Activated CD4-positive, alpha-beta T cell treated with anti-CD3 and anti-CD28 coated beads, Interleukin-10, Interleukin-2, amounts not matched to agents 100 ng/mL and 50 ng/mL, durations not matched to agents 16 hours and 8 hours (primary cell): ENCODE measurements at regions not wholly inside any gene's neighbourhood (a gene's known extent, or its start where the extent isn't known, plus 50 kb on each side); places are given as distances from the start of the nearest gene placed in this dataset.
"Not testable (repeated sequence)": the region's sequence is repeated elsewhere in the genome, so short reads cannot be mapped to it uniquely, and the experiment has no call there.

Experiments
- DNase-seq: peaks from one replicate; pipeline ENCODE4 v3.0.0-alpha.2; 2020

DNA sequence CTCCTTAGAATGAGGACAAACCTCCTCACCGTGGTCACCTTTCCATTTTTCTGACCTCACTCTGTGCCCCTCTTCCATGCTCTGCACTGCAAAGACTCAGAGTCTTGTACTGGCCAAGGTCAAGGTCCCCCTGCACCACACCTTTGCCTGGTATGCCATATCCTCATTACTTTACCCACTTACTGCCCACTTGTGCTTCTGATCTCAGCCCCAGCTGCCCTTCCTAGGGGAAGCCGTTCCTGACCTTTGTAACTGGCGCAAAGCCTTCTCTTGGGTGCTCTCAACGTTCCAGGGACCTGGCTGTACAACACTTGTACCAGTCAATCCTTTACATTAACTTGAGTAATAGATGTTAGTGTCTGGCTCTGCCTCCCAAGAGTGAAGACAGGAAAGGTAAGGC is 256.0 kb downstream of the SV2B start:
- no peak for DNase-seq

DNA sequence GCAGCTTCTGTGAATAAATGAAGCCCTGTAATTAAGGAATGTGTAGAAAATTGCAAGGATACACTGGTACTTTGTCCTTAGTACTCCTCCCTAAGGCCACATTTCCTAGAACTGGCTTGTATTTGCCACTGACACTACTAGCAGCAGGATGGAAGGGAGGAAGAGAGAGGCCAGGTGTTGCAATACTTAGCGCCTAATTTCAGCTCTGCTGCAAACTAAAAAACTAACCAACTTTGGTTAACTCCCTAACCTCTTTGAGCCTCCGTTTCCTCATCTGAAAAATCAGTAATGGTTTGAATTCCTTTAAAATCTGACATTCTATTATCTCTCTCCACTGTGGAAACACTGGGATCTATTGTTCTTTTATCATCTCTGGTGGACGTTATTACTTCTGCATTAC is 257.0 kb downstream of the SV2B start:
- no peak for DNase-seq

GRCh38 chr15:91357486-91357885 is 257.4 kb downstream of the SV2B start:
- no peak for DNase-seq

- DNase-seq = no peak
Measured at GRCh38 chr15:91358405-91358804, 258.3 kb downstream of the SV2B start.

DNA sequence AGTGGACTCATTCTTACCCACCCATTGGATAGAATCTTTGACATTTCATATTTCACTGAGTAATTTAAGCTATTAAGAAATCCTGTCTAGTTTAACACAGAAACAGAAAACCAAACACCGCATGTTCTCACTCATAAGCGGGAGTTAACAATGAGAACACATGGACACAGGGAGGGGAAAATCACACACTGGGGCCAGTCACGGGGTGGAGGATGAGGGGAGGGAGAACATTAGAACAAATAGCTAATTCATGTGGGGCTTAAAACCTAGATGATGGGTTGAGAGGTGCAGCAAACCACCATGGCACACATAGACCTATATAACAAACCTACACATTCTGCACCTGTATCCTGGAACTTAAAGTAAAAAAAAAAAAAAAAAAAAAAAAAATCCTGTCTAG is 261.6 kb downstream of the SV2B start:
- DNase-seq = not testable (repeated sequence)

DNA sequence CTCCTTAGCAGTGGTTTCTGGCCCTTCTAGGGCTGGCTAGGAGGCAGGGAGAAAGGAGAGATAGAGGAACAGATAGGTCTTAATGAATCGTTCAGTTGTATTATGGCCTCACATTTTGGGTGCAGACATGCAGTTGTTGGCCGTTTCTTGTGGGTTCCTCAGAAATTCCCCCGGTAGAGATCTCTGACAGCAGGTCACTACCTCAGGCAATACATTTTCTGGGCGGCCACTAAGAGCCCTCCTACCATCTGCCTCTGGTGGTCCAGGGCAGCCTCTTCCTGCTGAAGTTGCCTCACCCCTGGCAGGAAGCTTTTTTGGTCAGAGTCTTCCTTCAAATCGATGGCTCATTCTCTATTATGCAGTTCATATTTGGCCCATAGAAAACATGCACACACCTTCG is 266.1 kb downstream of the SV2B start:
- no peak for DNase-seq

GRCh38 chr15:91368611-91369010 is 268.6 kb downstream of the SV2B start:
- DNase-seq = no peak

GRCh38 chr15:91369823-91370222 is 269.8 kb downstream of the SV2B start:
- DNase-seq = no peak

DNA sequence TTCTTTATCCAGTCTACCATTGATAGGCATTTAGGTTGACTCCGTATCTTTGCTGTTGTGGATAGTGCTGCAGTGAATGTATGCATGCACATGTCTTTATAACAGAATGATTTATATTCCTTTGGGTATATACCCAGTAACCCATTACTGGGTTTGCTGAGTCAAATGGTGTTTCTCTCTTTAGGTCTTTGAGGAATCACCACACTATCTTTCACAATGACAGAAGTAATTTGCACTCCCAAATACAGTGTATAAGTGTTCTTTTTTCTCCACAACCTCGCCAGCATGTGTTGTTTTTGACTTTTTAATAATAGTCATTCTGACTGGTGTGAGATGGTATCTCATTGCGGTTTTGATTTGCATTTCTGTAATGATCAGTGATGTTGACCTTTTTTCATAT is 271.3 kb downstream of the SV2B start:
- DNase-seq = not testable (repeated sequence)

DNA sequence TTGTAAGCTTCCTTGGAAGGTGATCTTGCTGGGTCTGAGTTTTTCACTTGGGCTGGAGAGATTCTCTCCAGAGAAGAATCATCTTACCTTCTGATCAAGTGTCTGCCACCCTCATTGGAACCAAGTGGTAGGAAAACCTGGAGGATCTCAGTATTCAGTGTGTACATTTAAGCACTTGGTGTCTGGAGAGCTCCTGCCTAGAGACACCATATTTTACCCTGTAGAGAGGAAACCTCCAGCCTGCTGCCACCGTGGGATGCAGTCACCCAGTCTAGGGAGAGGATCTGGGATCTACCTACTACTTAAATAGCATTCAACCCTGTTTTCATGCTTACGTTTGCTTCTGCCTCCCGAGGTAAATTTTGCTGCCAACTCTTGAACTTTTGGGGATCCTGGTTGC is 274.3 kb downstream of the SV2B start:
- DNase-seq = no peak

GRCh38 chr15:91376038-91376437 is 276.0 kb downstream of the SV2B start:
- DNase-seq = no peak

- DNase-seq = no peak
Measured at GRCh38 chr15:91380114-91380513, 280.1 kb downstream of the SV2B start.

GRCh38 chr15:91383532-91383931 is 283.5 kb downstream of the SV2B start:
- no peak for DNase-seq

DNA sequence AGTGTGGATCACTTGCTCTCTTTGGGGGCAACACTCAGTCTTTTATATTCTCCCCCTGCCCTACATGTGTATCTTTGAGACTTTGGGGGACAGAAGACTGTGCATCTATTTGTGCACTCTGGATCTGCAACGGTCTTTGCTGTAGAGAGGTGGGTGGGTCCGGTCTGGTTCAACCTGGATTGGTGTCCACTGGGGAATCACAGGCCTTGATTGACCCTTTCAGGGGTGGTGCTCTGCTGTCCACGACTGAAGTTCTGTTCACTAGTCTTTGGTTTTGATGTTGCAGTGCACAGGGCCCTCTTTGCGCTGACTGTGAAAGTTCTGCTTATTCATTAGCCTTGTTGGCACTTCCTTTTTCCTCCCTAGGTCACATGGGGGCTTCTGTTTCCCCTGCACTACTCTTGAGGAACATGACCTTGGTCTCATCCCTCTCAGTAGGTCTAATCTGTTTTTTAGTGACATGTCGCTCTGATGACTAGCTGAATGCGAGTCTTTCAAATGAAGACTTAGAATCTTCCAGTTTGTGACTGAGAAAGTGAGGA is 284.2 kb downstream of the SV2B start:
- DNase-seq = no peak

DNA sequence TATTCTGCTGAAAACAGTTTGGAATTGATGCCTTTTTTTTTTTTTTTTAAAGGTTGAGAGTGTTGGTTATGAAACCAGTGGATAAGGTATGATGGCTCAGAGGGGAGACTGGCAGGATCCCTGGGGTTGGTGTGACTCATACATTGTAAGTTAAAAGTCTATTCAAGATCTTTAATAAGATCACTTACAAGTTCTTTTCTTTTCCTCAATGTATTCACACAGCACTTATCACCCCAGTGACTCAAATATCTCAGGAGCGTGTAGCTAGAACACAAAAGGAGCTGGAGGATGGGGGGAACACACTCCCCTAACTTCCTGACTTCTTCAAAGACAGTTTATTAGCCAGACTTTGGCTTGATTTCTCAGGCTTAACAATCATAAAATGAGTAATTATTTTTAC is 285.3 kb downstream of the SV2B start:
- no peak for DNase-seq

DNA sequence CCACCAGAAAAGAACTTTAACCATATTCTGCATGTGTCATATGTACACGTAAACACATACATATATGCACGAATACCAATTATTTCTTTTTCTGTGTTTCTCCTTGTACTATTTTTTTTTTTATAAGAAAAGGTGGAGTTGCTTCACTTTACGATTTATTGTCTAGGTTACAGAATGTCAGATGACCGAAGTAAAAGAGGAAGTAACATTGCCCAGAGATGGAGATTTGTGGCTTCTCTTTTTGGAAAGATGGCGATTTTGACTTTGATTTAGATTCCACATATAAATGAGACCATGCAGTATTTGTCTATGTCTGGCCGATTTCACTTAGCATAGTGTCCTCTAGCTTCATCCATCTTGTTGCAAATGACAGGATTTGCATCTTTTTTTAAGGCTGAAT is 293.1 kb downstream of the SV2B start:
- DNase-seq = no peak

GRCh38 chr15:91400481-91400880 is 300.4 kb downstream of the SV2B start:
- DNase-seq = no peak

DNA sequence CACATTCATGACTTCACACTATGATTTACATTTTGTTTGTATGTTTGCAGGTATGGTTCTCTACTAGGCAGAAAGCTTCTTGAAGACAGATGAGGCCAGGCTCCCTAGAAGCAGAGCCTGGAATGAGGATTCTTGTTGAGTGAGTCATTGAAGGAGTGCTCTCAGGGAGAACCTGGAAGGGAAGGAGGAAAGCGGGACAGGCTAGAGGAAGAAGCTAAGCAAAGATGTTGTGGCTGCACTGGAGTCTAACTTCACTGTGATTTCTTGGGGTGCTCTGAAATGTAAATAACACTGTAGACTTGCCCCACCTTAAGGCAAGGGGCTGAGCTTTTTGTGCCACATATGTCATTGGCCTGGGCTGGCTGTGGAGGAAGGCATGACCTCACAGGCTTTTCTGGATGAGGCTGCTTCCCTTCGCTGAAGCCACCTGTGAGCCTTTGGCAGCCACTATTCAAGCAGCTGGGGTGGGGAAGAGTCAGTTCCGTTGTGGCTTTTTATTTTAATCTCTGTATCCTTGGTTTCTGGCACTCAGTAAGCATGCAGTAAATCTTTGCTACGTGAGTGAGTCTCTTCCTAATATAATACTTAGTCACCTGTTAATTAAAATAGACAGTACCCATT is 307.3 kb downstream of the SV2B start:
- no peak for DNase-seq

- no peak for DNase-seq
Measured at GRCh38 chr15:91408476-91409076, 308.5 kb downstream of the SV2B start.

- DNase-seq = no peak
Measured at GRCh38 chr15:91409387-91409786, 309.3 kb downstream of the SV2B start.

DNA sequence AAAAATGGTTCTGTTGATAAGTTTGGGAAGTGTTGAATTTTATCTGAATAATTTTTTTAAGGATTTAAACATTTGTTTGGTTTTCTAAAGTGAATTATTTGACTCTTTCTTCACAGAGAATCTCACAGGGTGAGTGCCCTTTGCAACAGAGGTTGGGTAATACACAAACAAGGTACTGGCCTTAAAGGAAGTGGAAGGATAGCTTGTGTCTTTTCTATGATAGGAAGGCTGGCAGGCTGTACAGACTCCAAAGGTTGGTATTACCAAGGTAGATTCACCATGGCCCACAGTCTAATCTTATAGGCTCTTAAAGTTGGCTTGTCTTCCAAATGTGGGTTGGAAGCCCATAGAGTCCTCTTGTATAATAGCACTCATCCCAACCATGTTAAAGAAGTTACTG is 311.5 kb downstream of the SV2B start:
- DNase-seq = no peak

- no peak for DNase-seq
Measured at GRCh38 chr15:91412138-91412928, 312.3 kb downstream of the SV2B start.

DNA sequence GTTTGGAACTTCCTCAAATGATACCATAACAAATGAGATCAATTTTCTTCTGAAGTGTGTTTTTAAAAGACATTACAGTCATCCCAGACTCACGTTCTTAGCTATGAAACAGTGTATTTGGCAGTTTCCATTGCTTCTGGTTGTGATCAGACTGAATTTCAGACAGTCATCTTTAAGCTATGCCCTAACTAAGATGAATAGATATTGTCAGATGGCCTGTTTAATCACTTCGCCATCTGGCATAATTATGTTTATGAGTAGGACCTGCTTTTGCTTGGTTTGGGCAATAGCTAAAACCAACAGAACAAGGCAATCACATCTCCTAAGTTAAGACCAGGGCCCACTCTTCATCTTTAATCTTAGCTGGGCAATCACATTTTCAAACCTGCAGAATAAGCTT is 313.1 kb downstream of the SV2B start:
- DNase-seq = no peak

DNA sequence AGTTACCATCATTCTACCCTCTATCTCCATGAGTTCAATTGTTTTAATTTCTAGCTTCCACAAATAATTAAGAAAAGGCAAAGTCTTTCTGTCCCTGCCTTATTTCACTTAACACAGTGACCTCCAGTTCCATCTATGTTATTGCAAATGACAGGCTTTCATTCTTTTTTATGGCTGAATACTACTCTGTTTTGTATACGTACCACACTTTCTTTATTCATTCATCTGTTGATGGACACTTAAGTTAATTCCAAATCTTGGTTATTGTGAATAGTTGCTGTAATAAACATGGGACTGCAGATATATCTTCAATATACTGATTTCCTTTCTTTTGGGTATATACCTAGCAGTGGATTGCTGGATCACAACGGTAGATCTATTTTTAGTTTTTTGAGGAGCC is 314.1 kb downstream of the SV2B start:
- no peak for DNase-seq
